IMR-90 (cell line): ENCODE measurements at regions not wholly inside any gene's neighbourhood (a gene's known extent, or its start where the extent isn't known, plus 50 kb on each side); places are given as distances from the start of the nearest gene placed in this dataset.

Experiments used
- ATAC-seq: fragments of 200-7000 bp; cut with Tn5 transposase; 2 replicates; pipeline ENCODE4 v1.9.1; 2020; ENCODE audit warnings: low read depth, mild to moderate bottlenecking, moderate library complexity
- BruUV-seq: library from RNA; stranded (reverse); fragments of 400-500 nt; replicated peaks from 2 replicates; lab custom pipeline; 2021; lab: Mats Ljungman, UMichigan
- CTCF ChIA-PET: fragments of 300-600 bp; formaldehyde crosslinking; extraction: SDS; loops from one replicate; lab custom pipeline; 2021; ENCODE audit warnings: antibody characterized with exemption; lab: Yijun Ruan, JAX
- POLR2A ChIA-PET: fragments of 300-600 bp; sonication (Branson Sonifier 250); formaldehyde crosslinking; loops from one replicate; lab custom pipeline; 2022; ENCODE audit warnings: antibody characterized with exemption; ENCODE audit not compliant: unreplicated experiment; lab: Charles Lee
- DNase-seq: peaks from one replicate; pipeline ENCODE4 v3.0.0; 2013
- H2AFZ ChIP-seq: replicated peaks from 2 replicates; pipeline ENCODE3; 2013; ENCODE audit warnings: low read length, mild to moderate bottlenecking; ENCODE audit not compliant: poor library complexity
- H2AK5ac ChIP-seq: 2 replicates; pipeline ENCODE4 v1.6.1; 2013; ENCODE audit warnings: low read depth, low read length, inconsistent platforms
- H2AK9ac ChIP-seq: replicated peaks from 2 replicates; pipeline ENCODE3; 2013; ENCODE audit warnings: mild to moderate bottlenecking, low read depth, low read length, moderate library complexity; ENCODE audit not compliant: poor library complexity
- H2BK120ac ChIP-seq: 2 replicates; pipeline ENCODE4 v1.6.1; 2013; ENCODE audit warnings: low read depth, low read length, inconsistent platforms
- H2BK15ac ChIP-seq: 3 replicates; pipeline ENCODE4 v1.6.1; 2013; ENCODE audit warnings: low read depth, low read length, inconsistent platforms
- H2BK20ac ChIP-seq: 2 replicates; pipeline ENCODE4 v1.6.1; 2013; ENCODE audit warnings: low read depth, mild to moderate bottlenecking, inconsistent platforms, low read length, moderate library complexity
- H2BK5ac ChIP-seq: 2 replicates; pipeline ENCODE4 v1.6.1; 2013; ENCODE audit warnings: mild to moderate bottlenecking, low read depth, low read length, inconsistent platforms; ENCODE audit not compliant: poor library complexity, severe bottlenecking
- H3K14ac ChIP-seq: replicated peaks from 2 replicates; pipeline ENCODE4 v1.6.1; 2013; ENCODE audit warnings: low read depth, low read length, inconsistent platforms
- H3K18ac ChIP-seq: 2 replicates; pipeline ENCODE4 v1.6.1; 2013; ENCODE audit warnings: low read depth, low read length, control low read depth
- H3K23ac ChIP-seq: 2 replicates; pipeline ENCODE4 v1.6.1; 2013; ENCODE audit warnings: low read depth, low read length, inconsistent platforms
- H3K27ac ChIP-seq: 2 replicates; pipeline ENCODE4 v1.5.1; 2013; ENCODE audit warnings: mild to moderate bottlenecking, control low read depth, low read length; ENCODE audit not compliant: insufficient read depth
- H3K27me3 ChIP-seq: 2 replicates; pipeline ENCODE4 v1.6.1; 2013; ENCODE audit warnings: low read length; ENCODE audit not compliant: control insufficient read depth, insufficient read depth
- H3K36me3 ChIP-seq: 2 replicates; pipeline ENCODE4 v1.6.1; 2013; ENCODE audit warnings: low read length, mixed read lengths; ENCODE audit not compliant: control insufficient read depth, insufficient read depth
- H3K4ac ChIP-seq: 2 replicates; pipeline ENCODE4 v1.6.1; 2013; ENCODE audit warnings: low read depth, low read length, inconsistent platforms
- H3K4me1 ChIP-seq: 2 replicates; pipeline ENCODE4 v1.6.1; 2013; ENCODE audit warnings: low read length, mixed read lengths; ENCODE audit not compliant: control insufficient read depth, insufficient read depth
- H3K4me2 ChIP-seq: 2 replicates; pipeline ENCODE4 v1.6.1; 2013; ENCODE audit warnings: low read depth, mild to moderate bottlenecking, control low read depth, low read length, moderate library complexity
- H3K4me3 ChIP-seq: 2 replicates; pipeline ENCODE4 v1.5.1; 2013; ENCODE audit warnings: low read depth, mild to moderate bottlenecking, control low read depth, low read length, moderate library complexity; ENCODE audit not compliant: insufficient read depth
- H3K56ac ChIP-seq: 2 replicates; pipeline ENCODE4 v1.6.1; 2013; ENCODE audit warnings: low read length, inconsistent platforms; ENCODE audit not compliant: insufficient read depth; ENCODE audit errors: extremely low read depth
- H3K79me1 ChIP-seq, 2 experiments: 2 replicates each; pipeline ENCODE4 v1.6.1; 2013; ENCODE audit warnings: low read length in 2 of 2, inconsistent platforms in 1 of 2, low read depth in 1 of 2
- H3K9ac ChIP-seq: 2 replicates; pipeline ENCODE4 v1.6.1; 2013; ENCODE audit warnings: low read depth, low read length, control low read depth
- H3K9me1 ChIP-seq: 2 replicates; pipeline ENCODE4 v1.6.1; 2013; ENCODE audit warnings: low read length, inconsistent platforms; ENCODE audit not compliant: insufficient read depth
- H3K9me3 ChIP-seq: 2 replicates; pipeline ENCODE4 v1.6.1; 2013; ENCODE audit warnings: low read length; ENCODE audit not compliant: control insufficient read depth, insufficient read depth
- H4K20me1 ChIP-seq: 2 replicates; pipeline ENCODE4 v1.6.1; 2013; ENCODE audit warnings: low read length, inconsistent platforms; ENCODE audit not compliant: insufficient read depth
- H4K5ac ChIP-seq: 2 replicates; pipeline ENCODE4 v1.6.1; 2013; ENCODE audit warnings: mild to moderate bottlenecking, low read depth, low read length, control low read depth
- H4K8ac ChIP-seq, 2 experiments: 2 replicates each; pipeline ENCODE4 v1.6.1; 2013; ENCODE audit warnings: low read depth in 2 of 2, low read length in 2 of 2, control low read depth in 1 of 2, inconsistent platforms in 1 of 2
- H4K91ac ChIP-seq: 2 replicates; pipeline ENCODE4 v1.6.1; 2013; ENCODE audit warnings: low read depth, low read length, inconsistent platforms; ENCODE audit not compliant: insufficient read depth
- CHD1 ChIP-seq: IDR thresholded peaks from 2 replicates; pipeline ENCODE4 v1.6.1; 2012; ENCODE audit warnings: low read depth, low read length, improper control_type of control experiment
- MAFK ChIP-seq: IDR thresholded peaks from 2 replicates; pipeline ENCODE4 v1.6.1; 2012; ENCODE audit warnings: low read depth, low read length, improper control_type of control experiment
- POLR2A ChIP-seq: IDR thresholded peaks from 2 replicates; pipeline ENCODE4 v1.6.1; 2012; ENCODE audit warnings: mild to moderate bottlenecking, low read depth, low read length
- SMC3 ChIP-seq: fragments of 150-350 bp; IDR thresholded peaks from 2 replicates; pipeline ENCODE4 v1.6.1; 2016; ENCODE audit warnings: low read depth, mild to moderate bottlenecking, antibody characterized with exemption, low read length, moderate library complexity
- WGBS, 2 experiments: methylation state at CpG; one replicate each; pipeline versions ENCODE4 v1.1.5 to v1.1.7; 2013; ENCODE audit warnings: missing lambda C conversion rate in 2 of 2; ENCODE audit not compliant: insufficient read length in 1 of 2; ENCODE audit errors: extremely low coverage in 2 of 2; 5-methylcytosine and 5-hydroxymethylcytosine counted together
- dilution Hi-C: fragments of 300-500 bp; cut with HindIII; formaldehyde crosslinking; loops from one replicate; pipeline ENCODE4 v1.14.3; 2018; ENCODE audit warnings: low sequenced_read_pairs; ENCODE audit not compliant: unreplicated experiment
- in situ Hi-C: fragments of 300-500 bp; cut with MboI; formaldehyde crosslinking; loops from 3 replicates; pipeline ENCODE4 v1.14.3; 2019; ENCODE audit warnings: low sequenced_read_pairs, inconsistent platforms, mixed read lengths
- intact Hi-C: fragments of 100-400 bp; cut with micrococcal nuclease; formaldehyde crosslinking; loops from 2 replicates; pipeline ENCODE4 v1.10.0; 2022
- TF ChIP-seq, protein P1 (sequence below): fragments of 150-350 bp; IDR thresholded peaks from 2 replicates; pipeline ENCODE4 v1.6.1; 2016; ENCODE audit warnings: low read depth, mild to moderate bottlenecking, low read length, moderate library complexity, borderline replicate concordance

DNA sequence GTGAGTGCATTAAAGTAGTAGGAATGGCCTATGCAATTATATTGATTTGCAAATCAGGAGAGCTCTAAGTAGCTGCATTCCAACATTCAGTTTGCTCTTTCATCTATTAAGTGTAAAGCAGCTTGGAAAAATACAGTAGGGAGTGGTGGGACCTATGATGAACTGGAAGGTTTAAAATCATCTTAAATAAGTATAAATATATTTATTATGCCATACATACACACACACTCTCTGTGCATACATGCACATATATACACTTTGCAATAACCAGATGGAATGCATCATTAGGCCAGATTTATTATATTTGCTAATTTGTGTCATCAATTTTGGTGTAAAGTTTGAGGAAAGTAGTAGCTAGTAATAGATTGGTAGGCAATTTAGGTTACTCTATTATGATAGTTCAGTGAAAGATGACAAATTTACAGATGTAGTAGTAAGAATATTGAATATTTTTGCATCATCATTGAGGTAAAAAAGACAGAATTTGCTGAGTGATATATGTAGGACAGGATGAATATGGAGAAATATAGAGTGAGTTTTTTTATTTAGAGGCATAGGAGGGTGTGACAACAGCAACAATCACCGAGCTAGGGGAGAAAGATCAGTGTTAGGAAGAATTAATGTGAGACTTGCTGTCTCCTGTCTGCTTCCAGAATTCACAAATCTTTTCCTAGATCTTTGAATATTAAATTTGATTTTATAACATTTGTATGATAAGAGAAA, 961.0 kb upstream of the CDH2 start:
- Histone ChIP-seq H4K91ac (no peak overlapping the region), H3K9ac (no peak overlapping the region), H3K23ac (no peak overlapping the region), H3K4ac (no peak overlapping the region), H3K4me3 (no peak overlapping the region), H3K4me2 (no peak overlapping the region), H4K20me1 (no peaks in the 10 kb centered on the region), H3K4me1 (no peaks in the 10 kb centered on the region), H3K27ac (no peak overlapping the region), H3K36me3 (no peaks in the 10 kb centered on the region), H3K9me3 (no peaks in the 10 kb centered on the region), H3K79me1 (no peaks in the 10 kb centered on the region), H3K27me3 (no peaks in the 10 kb centered on the region), H2BK120ac (no peak overlapping the region), H4K5ac (no peak overlapping the region), H2BK5ac (no peak overlapping the region), H3K56ac (no peak overlapping the region), H2BK20ac (no peak overlapping the region), H2AK9ac (no peak overlapping the region), H4K8ac (no peak overlapping the region), H3K9me1 (no peaks in the 10 kb centered on the region), H2AK5ac (no peak overlapping the region), H2AFZ (no peak overlapping the region), H3K18ac (no peak overlapping the region), H3K14ac (no peak overlapping the region), H2BK15ac (no peak overlapping the region)
- BruUV-seq, result no TSS peak
- TF ChIP-seq, protein P1, sequence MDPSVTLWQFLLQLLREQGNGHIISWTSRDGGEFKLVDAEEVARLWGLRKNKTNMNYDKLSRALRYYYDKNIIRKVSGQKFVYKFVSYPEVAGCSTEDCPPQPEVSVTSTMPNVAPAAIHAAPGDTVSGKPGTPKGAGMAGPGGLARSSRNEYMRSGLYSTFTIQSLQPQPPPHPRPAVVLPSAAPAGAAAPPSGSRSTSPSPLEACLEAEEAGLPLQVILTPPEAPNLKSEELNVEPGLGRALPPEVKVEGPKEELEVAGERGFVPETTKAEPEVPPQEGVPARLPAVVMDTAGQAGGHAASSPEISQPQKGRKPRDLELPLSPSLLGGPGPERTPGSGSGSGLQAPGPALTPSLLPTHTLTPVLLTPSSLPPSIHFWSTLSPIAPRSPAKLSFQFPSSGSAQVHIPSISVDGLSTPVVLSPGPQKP, result no peak
- TF ChIP-seq MAFK (no peak), POLR2A (no peak), CHD1 (no peak), SMC3 (no peak)
- dilution Hi-C loops, result no loop called here
- DNase-seq (no peak), ATAC-seq (no peak)
- POLR2A ChIA-PET, result no interaction called here
- WGBS, 2 experiments, result no CpG with 5 or more reads among the region's 1 CpG
- in situ Hi-C loops, result no loop called here
- intact Hi-C loops, result no loop called here
- CTCF ChIA-PET, result interaction anchor here (0.6 to 0.9 kb wide), 2 partner anchors 23 to 37 kb away, joined by 3 read pairs; no protein-coding TSS in a partner anchor
